Panc1 (cell line): ENCODE measurements at regions not wholly inside any gene's neighbourhood (a gene's known extent, or its start where the extent isn't known, plus 50 kb on each side); places are given as distances from the start of the nearest gene placed in this dataset.

Experiments used
- ATAC-seq: fragments of 200-7000 bp; cut with Tn5 transposase; 2 replicates; pipeline ENCODE4 v1.9.1; 2020; ENCODE audit warnings: mild to moderate bottlenecking, moderate library complexity
- BruUV-seq: library from RNA; stranded (reverse); fragments of 400-500 nt; replicated peaks from 2 replicates; lab custom pipeline; 2021; lab: Mats Ljungman, UMichigan
- CTCF ChIA-PET: fragments of 300-600 bp; sonication (Branson Sonifier 250); formaldehyde crosslinking; loops from one replicate; lab custom pipeline; 2022; ENCODE audit warnings: antibody characterized with exemption; lab: Charles Lee
- POLR2A ChIA-PET: fragments of 300-600 bp; sonication (Branson Sonifier 250); formaldehyde crosslinking; loops from one replicate; lab custom pipeline; 2022; ENCODE audit warnings: antibody characterized with exemption; lab: Charles Lee
- DNase-seq: peaks from one replicate; pipeline ENCODE4 v3.0.0-alpha.2; 2010; ENCODE audit warnings: low read depth, low spot score
- H3K27ac ChIP-seq: 2 replicates; pipeline ENCODE4 v1.5.1; 2011; ENCODE audit warnings: mild to moderate bottlenecking, low read length, inconsistent platforms
- H3K27me3 ChIP-seq: fragments of 200-500 bp; sonication (Bioruptor generic); 2 replicates; pipeline ENCODE4 v1.6.0; 2014; ENCODE audit warnings: low read length, inconsistent platforms; ENCODE audit not compliant: control insufficient read depth, insufficient read depth
- H3K36me3 ChIP-seq: fragments of 200-500 bp; sonication (Bioruptor generic); 2 replicates; pipeline ENCODE4 v1.5.1; 2014; ENCODE audit warnings: inconsistent platforms, mild to moderate bottlenecking, low read length, moderate library complexity; ENCODE audit not compliant: control insufficient read depth, insufficient read depth
- H3K4me1 ChIP-seq: 2 replicates; pipeline ENCODE4 v1.5.1; 2011; ENCODE audit warnings: inconsistent platforms, mild to moderate bottlenecking, low read length, moderate library complexity; ENCODE audit not compliant: control insufficient read depth, insufficient read depth
- H3K4me3 ChIP-seq, 2 experiments: 2 replicates each; pipeline ENCODE4 v1.5.1; 2011 to 2012; ENCODE audit warnings: low read depth in 2 of 2, low read length in 2 of 2, mild to moderate bottlenecking in 2 of 2, inconsistent platforms in 1 of 2, moderate library complexity in 1 of 2
- H3K9me3 ChIP-seq: fragments of 200-500 bp; sonication (Bioruptor generic); 2 replicates; pipeline ENCODE4 v1.5.1; 2014; ENCODE audit warnings: low read depth, mild to moderate bottlenecking, inconsistent platforms, low read length, moderate library complexity; ENCODE audit not compliant: control insufficient read depth, insufficient read depth
- POLR2AphosphoS5 ChIP-seq: IDR thresholded peaks from 2 replicates; pipeline ENCODE4 v1.6.1; 2012; ENCODE audit warnings: mild to moderate bottlenecking, low read depth, low read length, moderate library complexity
- REST ChIP-seq, 2 experiments: IDR thresholded peaks; 2 replicates each; pipeline ENCODE4 v1.6.1; 2011 to 2012; ENCODE audit warnings: low read depth in 2 of 2, control low read depth in 1 of 2, low read length in 1 of 2, mild to moderate bottlenecking in 1 of 2, moderate library complexity in 1 of 2; ENCODE audit not compliant: insufficient read depth in 1 of 2
- SIN3A ChIP-seq: IDR thresholded peaks from 2 replicates; pipeline ENCODE4 v1.6.1; 2012; ENCODE audit warnings: low read depth, mild to moderate bottlenecking, low read length, moderate library complexity, borderline replicate concordance; ENCODE audit not compliant: insufficient read depth
- TCF7L2 ChIP-seq: IDR thresholded peaks from 2 replicates; pipeline ENCODE4 v1.6.1; 2011; ENCODE audit warnings: mild to moderate bottlenecking, low read depth, low read length, inconsistent platforms
- in situ Hi-C: cut with HindIII; loops from 2 replicates; pipeline ENCODE4 v1.10.0; 2016; ENCODE audit warnings: low sequenced_read_pairs, low pct_unique_long_range_greater_than_20kb
- intact Hi-C: fragments of 100-400 bp; cut with micrococcal nuclease; formaldehyde crosslinking; loops from one replicate; pipeline ENCODE4 v1.10.0; 2022; ENCODE audit not compliant: unreplicated experiment
- TF ChIP-seq, protein P1 (sequence below): fragments of 450-650 bp; IDR thresholded peaks from 2 replicates; pipeline ENCODE4 v1.5.1; 2017; ENCODE audit warnings: mild to moderate bottlenecking

DNA sequence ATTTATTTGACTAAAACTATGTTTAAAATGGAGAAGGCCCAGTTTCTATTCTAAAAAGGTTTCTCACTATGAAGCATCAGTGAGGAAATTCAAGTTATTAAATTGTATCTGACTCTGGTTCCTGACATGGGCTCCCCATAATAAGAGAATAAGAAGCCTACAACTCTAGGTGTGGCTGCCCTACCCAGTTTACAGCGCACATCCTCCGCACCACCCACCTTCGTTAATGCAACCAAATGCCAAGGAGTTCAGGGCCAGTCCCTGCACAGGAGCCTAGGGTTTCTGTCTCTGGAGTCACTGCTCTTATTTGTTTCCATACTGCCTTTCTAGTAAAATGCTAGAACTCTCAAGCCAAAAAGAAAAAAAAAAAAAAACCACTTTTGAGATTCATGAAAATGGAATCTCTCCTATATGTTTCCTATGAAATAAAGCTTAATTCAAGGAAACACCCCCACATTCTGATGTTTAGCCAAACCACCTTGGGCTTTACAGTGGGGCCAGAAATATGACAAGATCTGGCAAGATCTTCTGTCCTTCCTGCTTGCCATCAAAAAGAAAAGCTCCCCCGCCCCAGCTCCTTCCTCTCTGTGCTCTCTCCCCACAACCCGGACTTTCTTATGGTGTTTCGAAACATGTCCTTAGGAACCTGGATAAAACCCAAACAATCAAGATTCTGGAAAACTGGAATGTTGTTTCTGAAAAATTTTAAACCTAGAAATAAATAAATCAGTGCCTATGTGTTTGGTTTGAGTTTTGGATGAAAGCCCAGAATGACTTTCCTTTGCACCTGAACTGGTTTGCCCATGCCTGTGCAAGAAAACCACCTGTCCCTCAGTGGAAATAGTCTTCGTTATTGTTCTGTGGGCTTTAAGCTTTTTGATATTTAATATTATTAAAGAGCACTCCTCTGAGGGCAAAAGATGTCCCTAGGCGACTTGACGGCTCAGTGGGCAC, 136.7 kb downstream of the SP3 start:
- BruUV-seq, result no TSS peak
- Histone ChIP-seq H3K9me3 (no peaks in the 10 kb centered on the region), H3K27ac (no peak overlapping the region), H3K36me3 (no peaks in the 10 kb centered on the region), H3K4me3 (no peak overlapping the region), H3K27me3 (no peaks in the 10 kb centered on the region), H3K4me1 (no peaks in the 10 kb centered on the region)
- in situ Hi-C loops (no loop called here), intact Hi-C loops (no loop called here)
- TF ChIP-seq TCF7L2, result no peak
- TF ChIP-seq, protein P1, sequence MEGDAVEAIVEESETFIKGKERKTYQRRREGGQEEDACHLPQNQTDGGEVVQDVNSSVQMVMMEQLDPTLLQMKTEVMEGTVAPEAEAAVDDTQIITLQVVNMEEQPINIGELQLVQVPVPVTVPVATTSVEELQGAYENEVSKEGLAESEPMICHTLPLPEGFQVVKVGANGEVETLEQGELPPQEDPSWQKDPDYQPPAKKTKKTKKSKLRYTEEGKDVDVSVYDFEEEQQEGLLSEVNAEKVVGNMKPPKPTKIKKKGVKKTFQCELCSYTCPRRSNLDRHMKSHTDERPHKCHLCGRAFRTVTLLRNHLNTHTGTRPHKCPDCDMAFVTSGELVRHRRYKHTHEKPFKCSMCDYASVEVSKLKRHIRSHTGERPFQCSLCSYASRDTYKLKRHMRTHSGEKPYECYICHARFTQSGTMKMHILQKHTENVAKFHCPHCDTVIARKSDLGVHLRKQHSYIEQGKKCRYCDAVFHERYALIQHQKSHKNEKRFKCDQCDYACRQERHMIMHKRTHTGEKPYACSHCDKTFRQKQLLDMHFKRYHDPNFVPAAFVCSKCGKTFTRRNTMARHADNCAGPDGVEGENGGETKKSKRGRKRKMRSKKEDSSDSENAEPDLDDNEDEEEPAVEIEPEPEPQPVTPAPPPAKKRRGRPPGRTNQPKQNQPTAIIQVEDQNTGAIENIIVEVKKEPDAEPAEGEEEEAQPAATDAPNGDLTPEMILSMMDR, result no peak
- no peak for TF ChIP-seq POLR2AphosphoS5
- no peak for TF ChIP-seq SIN3A
- TF ChIP-seq REST (IDR thresholded peaks at IDR 0.05; ENCODE audit: insufficient read depth in 1 of 2, low read depth in 2 of 2, low read length in 1 of 2), result no peak
- no peak for ATAC-seq
- CTCF ChIA-PET, result no interaction called here
- POLR2A ChIA-PET, result no interaction called here
- DNase-seq, result no peak

DNA sequence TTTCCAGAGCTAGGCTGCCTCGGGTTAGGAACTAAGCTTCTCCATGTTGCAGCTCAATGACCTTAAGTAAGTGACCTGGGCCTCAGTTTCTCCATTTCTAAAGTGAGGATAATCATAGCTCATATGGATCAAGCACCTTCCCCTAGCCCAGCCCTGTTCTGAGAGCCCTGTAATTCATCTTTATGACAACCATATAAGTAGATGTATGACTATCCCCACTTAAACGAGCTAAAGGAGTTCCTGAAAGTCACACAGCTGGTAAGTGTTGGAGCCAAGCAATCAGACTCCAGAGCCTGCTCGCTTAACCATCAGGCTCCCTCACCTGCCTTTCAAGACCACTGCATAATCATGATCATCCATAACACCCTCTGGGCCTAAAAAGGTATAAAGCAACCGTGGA, 135.4 kb downstream of the SP3 start:
- no peaks in the 10 kb centered on the region for H3K4me1 ChIP-seq
- H3K36me3 ChIP-seq, result no peaks in the 10 kb centered on the region
- CTCF ChIA-PET, result no interaction called here
- H3K27me3 ChIP-seq, result no peaks in the 10 kb centered on the region
- no TSS peak for BruUV-seq
- POLR2A ChIA-PET, result no interaction called here
- no peak for TF ChIP-seq POLR2AphosphoS5
- no peak for TF ChIP-seq TCF7L2
- TF ChIP-seq REST (IDR thresholded peaks at IDR 0.05; ENCODE audit: insufficient read depth in 1 of 2, low read depth in 2 of 2, low read length in 1 of 2), result no peak
- TF ChIP-seq, protein P1, result no peak
- TF ChIP-seq SIN3A, result no peak
- ATAC-seq, result no peak
- no peak overlapping the region for H3K4me3 ChIP-seq
- no peak overlapping the region for H3K27ac ChIP-seq
- intact Hi-C loops (no loop called here), in situ Hi-C loops (no loop called here)
- no peaks in the 10 kb centered on the region for H3K9me3 ChIP-seq
- DNase-seq, result no peak
